NCI-H2171 (cell line): ENCODE measurements at regions not wholly inside any gene's neighbourhood (a gene's known extent, or its start where the extent isn't known, plus 50 kb on each side); places are given as distances from the start of the nearest gene placed in this dataset.
A peak's percentile ranks its signal among the peaks of the same experiment; 100 is the strongest.

Experiments
- DNase-seq: peaks from one replicate; lab custom pipeline; 2025; lab: John Stamatoyannopoulos, UW

DNA sequence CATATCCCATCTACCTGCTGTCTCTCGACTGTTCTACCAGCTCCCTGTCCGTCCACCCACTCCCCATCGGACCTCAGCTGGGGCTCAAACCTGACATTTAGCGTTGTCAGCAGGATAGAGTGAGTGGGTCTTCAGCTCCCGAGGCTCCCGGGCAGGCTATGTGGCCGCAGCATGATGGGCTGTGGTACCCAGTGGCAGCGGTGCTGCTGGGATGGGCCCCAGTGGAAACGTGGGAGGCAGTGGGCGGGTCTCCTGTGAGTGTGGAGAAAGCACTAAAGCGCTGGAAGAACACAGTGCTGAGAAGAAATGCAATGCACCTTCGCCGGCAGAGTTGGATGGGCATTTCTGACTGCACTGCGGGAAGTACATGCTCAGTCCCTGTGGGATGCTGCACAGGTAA lies 204.8 kb upstream of the SYT4 start:
- no peak for DNase-seq

DNA sequence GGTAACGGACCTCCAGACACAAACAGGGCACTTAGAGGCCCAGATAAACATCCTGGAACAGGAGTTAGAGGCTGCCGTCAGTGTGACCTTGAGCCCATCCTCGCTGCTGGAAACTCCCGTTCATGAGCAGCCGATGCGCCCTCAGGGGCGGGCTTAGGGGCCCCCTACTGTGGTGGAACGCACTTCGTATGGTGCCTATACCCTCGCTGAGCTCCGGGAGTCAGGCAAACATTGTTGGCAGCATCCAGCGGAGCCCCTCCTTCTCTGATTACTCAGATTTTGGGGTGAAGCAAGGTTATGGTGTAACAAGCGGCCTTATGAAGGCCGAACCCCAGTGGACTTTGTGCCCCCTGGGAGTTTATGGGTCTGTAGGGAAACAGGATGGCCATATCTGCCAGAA lies 205.3 kb upstream of the SYT4 start:
- DNase-seq: no peak

DNA sequence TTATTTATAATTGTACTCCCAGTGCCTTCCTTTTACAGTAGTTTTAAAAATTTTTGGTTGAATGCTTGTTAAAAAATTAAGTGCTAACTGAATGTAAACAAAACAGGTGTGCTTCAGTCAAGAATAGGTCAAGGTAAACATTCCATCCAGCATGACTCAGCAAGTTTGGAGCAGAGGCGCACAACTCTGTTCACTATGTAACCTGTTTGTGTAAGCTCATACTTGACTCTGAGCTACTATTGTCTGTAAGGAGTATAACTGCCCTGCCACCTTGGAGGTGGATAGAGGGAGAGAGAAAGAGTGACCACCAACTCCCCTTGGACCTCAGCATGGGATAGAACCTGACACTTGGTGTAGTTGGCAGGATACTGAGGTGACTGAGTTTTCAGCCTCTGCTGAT lies 207.4 kb upstream of the SYT4 start:
- no peak for DNase-seq

DNA sequence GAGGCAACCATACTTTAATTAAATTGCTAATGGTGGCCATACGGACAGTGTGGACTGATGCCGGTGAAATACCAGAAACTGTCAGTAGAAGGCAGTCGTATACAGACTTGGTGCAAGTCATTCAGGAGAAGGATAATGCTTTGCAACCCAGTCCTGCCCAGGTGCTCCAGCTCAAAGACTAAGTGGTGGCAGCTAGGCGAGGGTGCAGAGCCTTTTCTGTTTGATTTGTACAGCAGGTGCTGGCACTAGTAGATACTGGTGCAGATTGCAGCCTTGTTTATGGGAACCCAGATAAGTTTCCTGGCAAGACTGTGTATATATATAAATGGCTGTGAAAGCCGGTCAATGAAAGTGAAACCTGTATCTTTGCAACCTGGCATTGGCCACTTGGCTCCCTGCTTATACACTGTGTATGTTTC lies 208.3 kb upstream of the SYT4 start:
- DNase-seq: no peak

DNA sequence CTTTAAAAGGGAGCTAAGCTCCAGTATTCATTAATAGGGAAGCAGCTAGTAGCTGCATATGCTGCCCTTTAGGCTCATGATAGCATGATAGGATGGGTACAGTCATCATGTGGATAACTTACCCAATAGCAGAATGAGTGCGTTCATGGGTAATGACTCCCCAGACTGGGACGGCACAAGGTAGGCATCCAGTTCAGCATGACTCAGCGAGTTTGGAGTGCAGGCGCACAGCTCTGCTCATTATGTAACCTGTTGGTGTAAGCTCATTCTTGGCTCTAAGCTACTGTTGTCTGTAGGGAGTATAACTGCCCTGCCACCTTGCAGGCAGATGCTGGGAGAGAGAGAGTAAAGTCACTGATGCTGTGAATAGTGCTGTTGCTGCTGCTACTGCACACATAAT lies 209.2 kb upstream of the SYT4 start:
- DNase-seq: peak; percentile 25

DNA sequence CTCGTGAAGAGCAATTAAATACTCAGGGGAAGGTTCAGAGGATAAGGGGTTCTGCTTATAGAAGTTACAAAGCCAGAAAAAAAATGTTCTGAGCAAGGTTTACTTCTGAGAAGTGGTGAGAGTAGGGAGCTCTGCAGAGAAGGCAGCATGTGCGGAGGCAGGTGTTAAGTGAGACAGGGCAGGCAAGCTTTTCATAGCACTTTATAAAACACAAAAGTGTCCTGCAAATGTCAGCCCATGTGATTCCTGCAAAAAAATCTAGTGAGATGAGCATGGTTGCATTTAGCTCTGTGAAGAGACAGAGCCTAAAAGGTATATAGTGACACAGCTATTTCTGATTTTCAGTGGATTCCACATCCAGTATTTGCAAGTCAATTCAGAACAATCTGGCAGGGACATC lies 223.8 kb upstream of the SYT4 start:
- no peak for DNase-seq

DNA sequence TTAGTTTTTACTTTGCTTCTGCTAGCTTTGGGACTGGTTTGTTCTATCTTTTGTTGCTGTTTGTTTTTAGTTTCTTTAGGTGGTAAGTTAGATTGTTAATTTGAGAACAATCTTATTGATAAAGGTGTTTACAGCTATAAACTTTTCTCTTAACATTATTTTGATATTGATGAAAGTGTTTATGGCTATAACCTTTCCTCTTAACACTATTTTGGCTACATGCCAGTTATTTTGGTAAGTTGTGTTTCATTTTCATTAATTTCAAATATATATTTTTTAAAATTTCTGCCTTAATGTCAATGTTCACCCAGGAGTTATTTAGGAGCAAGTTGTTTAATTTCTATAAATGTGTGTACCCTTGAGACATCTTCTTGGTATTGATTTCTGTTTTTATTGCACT lies 229.6 kb upstream of the SYT4 start:
- DNase-seq: no peak

DNA sequence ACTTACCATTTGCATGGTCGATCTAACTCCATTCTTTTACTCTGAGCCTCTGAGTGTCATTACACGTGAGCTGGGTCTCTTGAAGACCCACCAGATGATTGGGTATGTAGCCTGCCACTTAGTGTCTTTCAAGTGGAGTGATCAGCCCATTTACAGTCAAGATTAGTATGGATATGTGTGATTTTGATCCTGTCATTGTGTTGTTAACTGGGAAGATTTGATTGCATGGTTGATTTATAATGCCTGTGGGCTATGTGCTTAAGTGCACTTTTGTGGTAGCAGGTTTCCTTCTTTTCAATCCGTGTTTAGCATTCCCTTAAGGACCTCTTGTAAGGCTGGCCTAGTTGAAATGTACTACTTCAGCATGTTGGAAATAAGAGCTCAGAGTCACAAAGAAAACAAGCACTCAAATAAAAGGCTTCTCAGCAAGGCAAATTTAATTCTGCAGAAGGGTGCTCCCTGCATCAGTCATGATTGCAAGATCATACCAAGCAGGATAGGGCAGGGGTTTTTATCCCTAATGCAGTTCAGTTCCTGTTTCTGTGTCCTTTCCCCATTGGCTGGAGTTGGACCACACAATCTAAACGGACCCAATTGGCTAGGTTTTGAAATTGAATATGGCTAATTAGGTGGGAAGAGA lies 230.7 kb upstream of the SYT4 start:
- DNase-seq: no peak

DNA sequence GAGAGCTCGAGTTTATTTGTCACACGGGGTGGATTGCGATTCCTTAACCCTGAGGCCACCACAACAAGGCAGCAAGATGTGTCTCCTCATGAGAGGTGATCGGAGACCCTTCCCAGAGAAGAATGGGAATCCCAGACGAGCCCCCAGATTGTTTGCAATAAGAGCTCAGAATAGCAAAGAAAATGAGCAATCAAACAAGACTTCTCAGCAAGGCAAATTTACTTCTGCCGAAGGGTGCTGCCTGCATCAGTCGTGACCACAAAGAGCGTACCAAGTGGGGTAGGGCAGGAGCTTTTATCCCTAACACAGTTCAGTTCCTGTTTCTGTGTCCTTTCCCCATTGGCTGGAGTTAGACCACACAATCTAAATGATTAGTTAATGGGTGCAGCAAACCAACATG lies 237.5 kb upstream of the SYT4 start:
- no peak for DNase-seq

DNA sequence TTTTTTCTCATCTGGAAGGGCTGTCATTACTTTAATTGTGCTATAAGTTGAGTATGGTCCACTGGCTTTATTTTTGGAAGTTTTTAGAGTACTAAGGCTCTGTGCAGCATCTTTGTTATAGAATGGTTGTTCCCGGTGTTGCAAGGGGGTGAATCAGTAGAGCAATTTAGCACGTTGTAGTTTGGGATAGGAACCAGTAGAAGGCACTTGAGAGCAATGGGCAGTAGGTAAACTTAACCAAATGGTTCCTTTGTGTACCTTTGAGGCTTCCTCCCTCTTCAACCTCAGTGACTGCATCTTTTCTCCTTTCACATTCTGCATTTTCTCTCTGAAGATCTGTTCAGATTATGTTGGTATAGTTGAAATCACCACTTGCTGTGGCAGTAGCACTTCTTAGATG lies 238.2 kb upstream of the SYT4 start:
- DNase-seq: no peak

DNA sequence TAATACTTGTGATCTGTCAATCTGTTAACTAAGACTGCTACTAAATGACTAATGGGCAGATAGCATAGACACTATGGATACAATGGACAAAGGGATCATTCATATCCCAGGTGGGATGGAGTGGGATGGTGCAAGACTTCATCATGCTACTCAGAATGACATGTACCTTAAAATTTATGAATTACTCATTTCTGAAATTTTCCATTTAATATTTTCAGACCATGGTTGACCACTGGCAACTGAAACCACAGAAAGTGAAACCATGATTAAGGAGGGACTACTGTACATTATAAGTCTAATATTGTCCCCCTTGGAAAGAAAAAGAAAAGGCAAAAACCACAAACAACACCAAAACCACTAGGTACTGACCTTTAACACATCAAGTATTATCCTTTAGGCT lies 247.0 kb upstream of the SYT4 start:
- DNase-seq: no peak

DNA sequence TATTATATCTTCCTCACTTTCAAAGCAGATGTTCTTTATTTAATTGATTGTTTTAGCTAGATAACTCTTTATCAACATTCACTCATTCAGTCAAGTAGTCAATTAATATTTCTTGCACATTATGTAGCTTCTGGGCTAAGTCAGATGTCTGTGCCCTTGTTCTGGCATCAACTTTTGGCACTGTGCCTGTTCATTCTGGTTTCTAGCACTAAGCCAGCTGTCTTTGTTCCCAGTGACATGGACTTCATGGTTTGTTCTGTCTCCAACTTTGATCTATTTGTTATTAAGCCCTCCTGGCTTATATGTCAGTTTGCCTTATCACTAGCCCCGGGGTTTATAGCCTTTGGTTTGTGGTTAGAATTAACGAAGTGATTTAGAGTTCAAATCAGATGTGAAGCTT lies 247.9 kb upstream of the SYT4 start:
- peak; percentile 36 for DNase-seq

DNA sequence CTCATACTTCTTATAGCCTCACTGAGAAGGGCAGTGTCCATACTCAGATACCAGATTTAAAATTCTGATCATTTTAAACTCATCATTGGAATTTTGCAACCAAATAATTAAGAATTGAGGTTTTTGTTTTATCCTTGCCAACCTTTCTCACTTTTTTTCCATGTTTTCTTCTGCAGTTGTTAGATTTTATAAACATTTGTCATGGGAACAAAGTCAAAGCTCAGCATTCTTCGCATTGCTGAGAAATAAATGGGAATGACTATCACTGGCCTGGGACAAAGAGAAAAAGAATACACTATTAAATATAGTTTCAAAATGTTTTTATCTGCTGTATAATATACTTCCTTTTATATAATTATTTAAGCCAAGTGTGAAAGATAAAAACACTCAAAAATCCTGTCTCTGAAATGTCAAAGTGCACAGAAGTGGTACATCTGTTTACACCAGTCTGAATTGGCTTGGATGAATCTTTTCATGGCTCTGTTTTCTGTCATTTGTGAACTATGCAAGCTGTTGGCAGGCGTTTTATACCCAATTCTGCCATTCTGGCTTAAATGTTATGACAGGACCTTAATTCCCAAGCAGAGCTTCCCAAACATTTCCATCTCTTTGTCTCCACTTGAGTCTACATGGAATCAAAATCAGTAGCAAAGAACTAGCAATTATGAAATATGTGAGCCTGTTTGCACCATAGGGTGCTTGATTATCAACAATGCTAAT lies 249.3 kb upstream of the SYT4 start:
- DNase-seq: no peak

DNA sequence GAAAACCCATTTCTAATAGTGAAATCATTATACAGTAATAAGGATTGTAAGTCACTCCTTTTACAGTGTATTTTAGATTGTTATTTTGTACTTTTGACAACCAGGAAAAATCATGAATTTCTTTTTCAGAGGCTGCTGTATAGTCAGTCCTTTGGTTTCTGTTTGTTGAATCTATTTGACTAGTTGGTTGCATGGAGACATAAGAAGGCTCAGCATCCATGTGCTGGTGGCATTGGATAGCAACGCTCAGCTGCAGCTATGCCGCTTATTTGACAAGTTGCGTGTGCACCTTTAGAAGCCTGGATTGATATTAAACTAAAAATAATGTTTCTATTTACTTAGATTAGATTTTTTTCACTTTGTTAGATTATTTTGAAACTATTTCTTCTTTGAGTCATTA lies 254.1 kb upstream of the SYT4 start:
- no peak for DNase-seq

DNA sequence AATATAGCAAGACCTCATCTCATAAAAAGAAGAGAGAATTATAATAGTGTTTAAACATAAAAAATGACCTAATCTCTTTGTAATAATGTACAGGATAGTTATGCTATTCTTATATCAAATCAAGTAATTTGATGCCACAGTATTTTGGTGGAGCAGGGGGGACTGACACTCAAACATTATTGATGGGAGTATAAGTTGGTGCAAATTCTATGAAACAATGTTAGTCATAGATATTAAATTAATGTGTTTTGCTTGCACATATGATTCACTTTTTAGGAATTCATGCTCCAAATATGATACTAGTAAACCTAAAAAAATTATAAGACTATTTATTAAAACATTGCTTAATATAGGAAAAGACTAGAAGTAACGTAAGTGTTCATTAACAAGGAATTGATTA lies 256.1 kb upstream of the SYT4 start:
- DNase-seq: no peak

DNA sequence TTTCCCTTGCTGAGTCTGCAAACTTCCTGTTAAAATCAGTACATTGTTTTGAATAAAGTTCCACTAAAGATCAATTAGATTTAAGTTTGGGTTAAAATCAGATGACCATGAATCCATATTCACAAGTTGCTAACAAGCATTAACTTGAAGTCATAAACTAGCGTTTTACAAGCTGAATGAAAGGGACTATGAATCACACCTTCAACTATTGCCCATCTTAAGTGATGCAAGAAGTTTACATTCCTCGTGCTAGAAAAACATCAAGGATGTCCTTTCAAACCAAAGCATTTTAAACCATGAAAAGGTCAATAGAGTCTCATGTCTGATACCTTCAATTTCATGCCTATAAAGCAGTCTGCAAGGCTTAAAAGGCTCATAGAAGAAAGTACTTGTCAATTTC lies 257.2 kb upstream of the SYT4 start:
- no peak for DNase-seq

DNA sequence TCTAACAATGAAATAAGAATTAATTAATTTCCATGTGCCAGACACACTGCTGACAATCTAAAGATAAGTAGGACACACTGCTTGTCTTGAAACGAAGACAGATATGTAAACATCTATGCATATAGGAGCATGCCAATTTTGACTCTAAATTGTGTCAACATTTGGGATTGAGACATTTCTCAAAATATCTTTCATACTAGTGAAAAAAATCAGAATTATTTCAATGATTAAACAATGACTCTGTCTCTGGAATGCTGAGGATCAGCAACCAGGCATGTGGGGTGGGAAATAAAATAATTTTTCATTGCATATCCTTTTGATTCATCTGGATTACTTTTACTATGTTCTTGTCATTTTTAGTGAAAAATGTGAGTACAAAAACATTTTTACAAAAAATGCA lies 262.6 kb upstream of the SYT4 start:
- DNase-seq: no peak

DNA sequence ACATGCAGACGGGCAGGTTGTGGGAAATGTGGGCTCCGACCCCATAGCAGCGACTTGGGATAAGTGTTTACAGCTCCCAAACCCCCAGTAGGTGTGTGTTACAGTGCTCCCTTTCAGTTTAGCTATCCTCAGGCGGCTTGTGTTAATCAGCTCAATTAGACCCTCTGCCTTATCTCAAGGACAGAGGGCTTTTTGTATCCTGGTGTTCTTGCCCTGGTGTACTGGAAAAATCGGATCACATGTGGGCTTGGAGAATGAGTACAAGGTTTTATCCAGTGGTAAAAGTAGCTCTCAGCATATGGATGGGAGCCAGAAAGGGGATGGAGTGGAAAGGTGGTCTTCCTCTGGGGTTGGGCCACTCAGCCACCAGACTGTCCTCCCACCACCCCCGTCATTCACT lies 264.7 kb upstream of the SYT4 start:
- DNase-seq: no peak

DNA sequence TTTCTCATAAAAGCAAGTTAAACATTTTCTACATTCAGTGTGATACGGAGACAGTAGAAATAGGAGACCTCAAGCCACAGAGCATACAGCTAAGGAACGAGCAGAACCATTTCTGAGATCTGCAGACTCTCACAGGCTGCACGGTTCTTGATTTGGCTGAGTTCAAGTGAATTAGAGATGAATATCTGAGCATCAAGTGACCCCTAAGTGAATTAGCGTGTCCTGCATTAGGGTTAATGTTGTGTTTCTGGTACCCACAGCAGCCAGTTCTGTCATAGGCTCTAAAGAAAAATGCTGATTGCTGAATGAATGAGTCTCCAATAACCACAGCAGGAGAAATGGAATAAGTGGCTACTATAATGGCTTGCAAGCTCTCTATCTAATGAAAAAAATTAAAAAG lies 265.9 kb upstream of the SYT4 start:
- DNase-seq: no peak

DNA sequence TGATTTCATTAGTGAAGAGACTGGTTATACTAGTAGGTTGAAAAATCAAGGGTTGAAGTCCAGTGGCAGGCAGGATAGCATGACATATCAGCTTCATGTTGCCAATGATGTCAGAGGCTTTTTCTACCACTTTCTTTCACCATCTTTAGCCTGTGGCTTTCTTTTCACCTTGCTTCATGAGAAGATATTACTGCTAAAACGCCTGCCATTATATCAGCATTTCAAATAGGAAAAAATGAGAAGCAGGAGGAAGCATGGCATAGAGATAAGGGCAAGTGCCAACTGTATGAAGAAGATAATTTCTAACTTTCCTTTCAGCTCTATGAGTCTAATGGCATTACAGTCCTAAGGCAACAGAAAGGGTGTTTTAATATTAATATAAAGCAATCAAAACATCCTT lies 270.2 kb upstream of the SYT4 start:
- DNase-seq: no peak

DNA sequence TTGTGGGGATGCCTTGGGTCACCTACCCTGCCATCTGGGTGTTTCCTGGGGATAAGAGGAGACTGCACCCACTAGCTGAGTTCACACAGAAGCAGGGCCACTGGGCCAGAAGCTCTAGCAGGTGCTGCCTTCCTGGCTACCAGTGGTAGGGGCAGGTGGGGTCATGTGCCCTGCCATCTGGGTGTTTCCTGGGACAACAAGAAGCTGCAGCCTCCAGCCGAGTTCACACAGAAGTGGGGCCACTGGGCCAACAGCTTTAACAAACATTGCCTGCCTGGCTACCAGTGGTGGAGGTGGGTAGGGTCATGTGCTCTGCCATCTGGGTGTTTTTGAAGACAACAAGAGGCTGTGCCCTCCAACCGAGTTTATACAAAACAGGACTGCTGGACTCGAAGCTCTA lies 282.2 kb upstream of the SYT4 start:
- no peak for DNase-seq

DNA sequence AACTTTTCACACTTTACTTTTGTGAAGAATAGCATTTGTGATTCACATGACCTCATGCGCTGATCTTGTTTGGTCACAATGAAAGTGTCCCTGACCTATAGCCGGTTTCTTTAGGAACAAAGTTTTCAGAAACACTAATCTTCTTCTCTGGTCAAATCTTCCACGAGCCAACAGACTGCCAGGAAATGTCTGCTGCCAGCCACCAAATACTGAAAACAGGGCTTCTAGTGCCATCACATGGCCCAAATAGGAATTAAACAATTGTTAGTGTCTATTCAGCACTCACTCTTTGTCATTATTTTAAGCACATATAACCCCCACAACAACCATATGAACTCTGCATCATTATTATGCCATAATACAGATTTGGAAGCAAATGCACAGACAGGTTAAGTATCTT lies 286.5 kb upstream of the SYT4 start:
- DNase-seq: peak; percentile 18

DNA sequence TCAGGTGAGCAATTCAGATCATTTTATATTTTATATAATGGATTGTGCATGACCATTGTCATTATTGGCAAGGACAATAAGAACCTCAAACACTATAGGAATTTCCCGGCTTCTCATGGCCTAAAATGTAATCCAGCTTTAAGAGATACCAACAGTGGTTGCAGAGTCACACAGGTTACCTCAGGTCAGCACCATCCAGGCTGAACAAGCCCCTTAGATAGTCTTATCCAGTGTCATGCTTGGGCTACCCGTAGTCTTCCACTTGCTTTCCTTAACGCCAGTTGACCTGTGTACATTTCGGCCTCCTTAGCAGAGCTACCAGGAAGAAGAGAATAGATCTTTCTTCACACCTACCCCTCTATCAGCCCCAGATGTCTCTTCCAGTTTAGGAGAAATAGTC lies 293.3 kb upstream of the SYT4 start:
- no peak for DNase-seq

DNA sequence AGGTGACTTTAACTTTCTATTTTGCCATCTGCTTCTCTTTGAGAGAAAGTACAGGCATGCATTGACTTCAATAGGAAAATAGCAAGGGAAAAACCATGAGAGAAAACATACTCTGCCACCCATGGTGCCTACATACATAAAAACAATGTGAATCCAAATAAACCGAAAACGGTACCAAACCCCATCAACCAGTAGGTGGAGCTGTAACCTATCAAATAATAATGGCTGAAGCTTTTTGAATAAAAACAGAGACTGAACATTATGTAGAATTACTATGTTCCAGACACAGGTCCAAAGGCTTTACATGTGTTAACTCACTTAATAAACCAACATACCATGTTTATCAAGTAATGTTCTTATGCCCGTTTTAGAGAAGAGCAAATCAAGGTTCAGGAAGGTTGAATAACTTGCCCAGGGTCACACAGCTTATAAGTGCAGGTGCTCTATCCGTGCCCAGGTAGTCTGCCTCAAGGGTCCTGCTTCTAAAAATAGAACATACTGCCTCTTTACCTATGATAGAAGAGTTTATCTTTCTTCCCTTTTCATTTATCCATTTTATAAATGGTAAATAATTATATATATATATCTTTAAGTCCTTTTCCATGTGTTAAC lies 293.9 kb upstream of the SYT4 start:
- peak; percentile 35 for DNase-seq
